ENCODE measurements at regions not wholly inside any gene's neighbourhood (a gene's known extent, or its start where the extent isn't known, plus 50 kb on each side); places are given as distances from the start of the nearest gene placed in this dataset.

- Histone ChIP-seq H3K4me1 (ENCODE audit: control insufficient read depth in 4 of 4, insufficient read depth in 4 of 4, low read length in 3 of 4) (no peaks in the 10 kb centered on the region), H3K27ac (ENCODE audit: low read depth in 1 of 2, low read length in 2 of 2) (no peak overlapping the region), H3K4me3 (ENCODE audit: low read depth in 1 of 3, low read length in 3 of 3) (no peak overlapping the region), H3K27me3 (ENCODE audit: control insufficient read depth in 4 of 4, insufficient read depth in 4 of 4, low read length in 3 of 4) (no peaks in the 10 kb centered on the region), H3K9ac (ENCODE audit: low read depth in 1 of 2, low read length in 2 of 2) (no peak overlapping the region), H3K9me3 (ENCODE audit: control insufficient read depth in 4 of 4, low read length in 3 of 4) (no peaks in the 10 kb centered on the region), H3K36me3 (ENCODE audit: control insufficient read depth in 4 of 4, insufficient read depth in 3 of 4, low read depth in 1 of 4, low read length in 3 of 4) (no peaks in the 10 kb centered on the region)
- TF ChIP-seq FOXA1 (IDR thresholded peaks at IDR 0.05) (no peak), GABPA (IDR thresholded peaks at IDR 0.05 in 1 of 2, conservative IDR thresholded peaks at IDR 0.05 in 1 of 2) (no peak), HNF4G (IDR thresholded peaks at IDR 0.05) (no peak), JUND (IDR thresholded peaks at IDR 0.05) (no peak), TAF1 (conservative IDR thresholded peaks at IDR 0.05) (no peak), NR2F2 (IDR thresholded peaks at IDR 0.05) (no peak), YY1 (IDR thresholded peaks at IDR 0.05) (no peak), CTCF (IDR thresholded peaks at IDR 0.05; ENCODE audit: low read depth, low read length, missing input control) (no peak), ZBTB33 (IDR thresholded peaks at IDR 0.05) (no peak), RXRA (IDR thresholded peaks at IDR 0.05) (no peak), EGR1 (IDR thresholded peaks at IDR 0.05; ENCODE audit: low read depth in 2 of 2) (no peak), HNF4A (conservative IDR thresholded peaks at IDR 0.05) (no peak), REST (IDR thresholded peaks at IDR 0.05) (no peak), RAD21 (IDR thresholded peaks at IDR 0.05) (no peak), FOXA2 (IDR thresholded peaks at IDR 0.05) (no peak)
- TF ChIP-seq, protein P1, sequence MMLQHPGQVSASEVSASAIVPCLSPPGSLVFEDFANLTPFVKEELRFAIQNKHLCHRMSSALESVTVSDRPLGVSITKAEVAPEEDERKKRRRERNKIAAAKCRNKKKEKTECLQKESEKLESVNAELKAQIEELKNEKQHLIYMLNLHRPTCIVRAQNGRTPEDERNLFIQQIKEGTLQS (IDR thresholded peaks at IDR 0.05), result no peak
- TF ChIP-seq, protein P2, sequence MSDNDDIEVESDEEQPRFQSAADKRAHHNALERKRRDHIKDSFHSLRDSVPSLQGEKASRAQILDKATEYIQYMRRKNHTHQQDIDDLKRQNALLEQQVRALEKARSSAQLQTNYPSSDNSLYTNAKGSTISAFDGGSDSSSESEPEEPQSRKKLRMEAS (IDR thresholded peaks at IDR 0.05), result no peak
- no peak for DNase-seq (ENCODE audit: low spot score)
Observed at GRCh38 chr13:64127856-64128255, 2712.2 kb upstream of the PCDH20 start.

DNA sequence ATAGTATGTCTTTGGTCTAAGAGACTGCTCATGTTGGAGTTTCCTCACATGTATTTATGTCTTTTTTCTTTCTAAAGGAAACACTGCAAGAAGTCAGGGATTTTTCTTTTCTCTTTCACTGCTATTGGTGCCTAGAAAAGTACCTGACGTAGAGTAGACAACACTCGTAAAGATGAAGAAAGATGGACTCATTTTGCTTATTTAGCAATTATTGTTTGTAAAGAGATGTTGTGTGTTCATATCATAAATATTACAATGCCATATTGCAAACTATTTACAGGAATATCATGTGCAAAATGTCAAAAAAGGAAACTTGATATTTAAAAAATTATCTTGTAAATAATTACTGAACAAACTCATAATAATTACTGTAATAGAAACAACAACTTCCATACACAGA lies 2711.5 kb upstream of the PCDH20 start:
- Histone ChIP-seq H3K4me1 (ENCODE audit: control insufficient read depth in 4 of 4, insufficient read depth in 4 of 4, low read length in 3 of 4) (no peaks in the 10 kb centered on the region), H3K27ac (ENCODE audit: low read depth in 1 of 2, low read length in 2 of 2) (no peak overlapping the region), H3K36me3 (ENCODE audit: control insufficient read depth in 4 of 4, insufficient read depth in 3 of 4, low read depth in 1 of 4, low read length in 3 of 4) (no peaks in the 10 kb centered on the region), H3K9me3 (ENCODE audit: control insufficient read depth in 4 of 4, low read length in 3 of 4) (no peaks in the 10 kb centered on the region), H3K4me3 (ENCODE audit: low read depth in 1 of 3, low read length in 3 of 3) (no peak overlapping the region), H3K9ac (ENCODE audit: low read depth in 1 of 2, low read length in 2 of 2) (no peak overlapping the region), H3K27me3 (ENCODE audit: control insufficient read depth in 4 of 4, insufficient read depth in 4 of 4, low read length in 3 of 4) (no peaks in the 10 kb centered on the region)
- 82% methylated on average over 2 of the region's 2 CpGs for WGBS
- DNase-seq (ENCODE audit: low spot score), result no peak
- TF ChIP-seq GABPA (IDR thresholded peaks at IDR 0.05 in 1 of 2, conservative IDR thresholded peaks at IDR 0.05 in 1 of 2), result no peak
- no peak for TF ChIP-seq RXRA (IDR thresholded peaks at IDR 0.05)
- no peak for TF ChIP-seq TAF1 (conservative IDR thresholded peaks at IDR 0.05)
- TF ChIP-seq ZBTB33 (IDR thresholded peaks at IDR 0.05), result no peak
- TF ChIP-seq, protein P1 (IDR thresholded peaks at IDR 0.05), result no peak
- no peak for TF ChIP-seq FOXA2 (IDR thresholded peaks at IDR 0.05)
- TF ChIP-seq FOXA1 (IDR thresholded peaks at IDR 0.05), result no peak
- no peak for TF ChIP-seq REST (IDR thresholded peaks at IDR 0.05)
- no peak for TF ChIP-seq NR2F2 (IDR thresholded peaks at IDR 0.05)
- TF ChIP-seq EGR1 (IDR thresholded peaks at IDR 0.05; ENCODE audit: low read depth in 2 of 2), result no peak
- no peak for TF ChIP-seq RAD21 (IDR thresholded peaks at IDR 0.05)
- no peak for TF ChIP-seq YY1 (IDR thresholded peaks at IDR 0.05)
- no peak for TF ChIP-seq HNF4A (conservative IDR thresholded peaks at IDR 0.05)

All from liver (tissue), 8 donors.